T-helper 1 cell (primary cell): ENCODE measurements at regions not wholly inside any gene's neighbourhood (a gene's known extent, or its start where the extent isn't known, plus 50 kb on each side); places are given as distances from the start of the nearest gene placed in this dataset.
"Not testable (repeated sequence)": the region's sequence is repeated elsewhere in the genome, so short reads cannot be mapped to it uniquely, and the experiment has no call there.

Experiments
- DNase-seq, 5 donors: peaks; one replicate each; pipeline ENCODE4 v3.0.0-alpha.2; 2012 to 2020

GRCh38 chr2:156254637-156255067 lies 77.9 kb downstream of the NR4A2 start:
- DNase-seq = not testable (repeated sequence)

GRCh38 chr2:156253765-156254164 lies 78.8 kb downstream of the NR4A2 start:
- DNase-seq = no peak

- DNase-seq = no peak
These were observed 89.6 kb downstream of the NR4A2 start for GRCh38 chr2:156242874-156243273.

- no peak for DNase-seq
These were observed 95.0 kb downstream of the NR4A2 start for GRCh38 chr2:156237558-156237957.

- DNase-seq = no peak
These were observed 102.7 kb downstream of the NR4A2 start for GRCh38 chr2:156229724-156230362.

- not testable (repeated sequence) for DNase-seq
These were observed 109.2 kb downstream of the NR4A2 start for GRCh38 chr2:156223328-156223727.

- no peak for DNase-seq
These were observed 110.8 kb downstream of the NR4A2 start for GRCh38 chr2:156221703-156222102.

GRCh38 chr2:156219491-156220100 lies 112.9 kb downstream of the NR4A2 start:
- no peak for DNase-seq

GRCh38 chr2:156215656-156216055 lies 116.9 kb downstream of the NR4A2 start:
- no peak for DNase-seq

- no peak for DNase-seq
These were observed 121.2 kb downstream of the NR4A2 start for GRCh38 chr2:156211318-156211717.

- no peak for DNase-seq
These were observed 126.2 kb downstream of the NR4A2 start for GRCh38 chr2:156206355-156206754.

- no peak for DNase-seq
These were observed 132.9 kb downstream of the NR4A2 start for GRCh38 chr2:156199588-156199987.

- DNase-seq = no peak
These were observed 136.5 kb downstream of the NR4A2 start for GRCh38 chr2:156196031-156196430.

- no peak for DNase-seq
These were observed 140.1 kb downstream of the NR4A2 start for GRCh38 chr2:156192468-156192867.

GRCh38 chr2:156191527-156191926 lies 141.0 kb downstream of the NR4A2 start:
- DNase-seq = no peak

- no peak for DNase-seq
These were observed 142.0 kb downstream of the NR4A2 start for GRCh38 chr2:156190517-156190916.

GRCh38 chr2:156189584-156189983 lies 142.9 kb downstream of the NR4A2 start:
- no peak for DNase-seq

GRCh38 chr2:156189143-156189542 lies 143.4 kb downstream of the NR4A2 start:
- DNase-seq = no peak

GRCh38 chr2:156182132-156182531 lies 150.4 kb downstream of the NR4A2 start:
- no peak for DNase-seq

- DNase-seq = no peak
These were observed 151.3 kb downstream of the NR4A2 start for GRCh38 chr2:156181208-156181607.

- no peak for DNase-seq
These were observed 154.9 kb downstream of the NR4A2 start for GRCh38 chr2:156177654-156178053.

GRCh38 chr2:156175946-156176345 lies 156.6 kb downstream of the NR4A2 start:
- DNase-seq = no peak

GRCh38 chr2:156170929-156171328 lies 161.6 kb downstream of the NR4A2 start:
- no peak for DNase-seq

- no peak for DNase-seq
These were observed 166.8 kb downstream of the NR4A2 start for GRCh38 chr2:156165742-156166141.
